Left ventricle myocardium superior (tissue), 1 donor: ENCODE measurements at regions not wholly inside any gene's neighbourhood (a gene's known extent, or its start where the extent isn't known, plus 50 kb on each side); places are given as distances from the start of the nearest gene placed in this dataset.
A peak's percentile ranks its signal among the peaks of the same experiment; 100 is the strongest.

Source experiments
- ATAC-seq: fragments of 200-7000 bp; cut with Tn5 transposase; one replicate; pipeline ENCODE4 v1.9.1; 2020; ENCODE audit warnings: mild to moderate bottlenecking, moderate library complexity
- DNase-seq: peaks from one replicate; pipeline ENCODE4 v3.0.0-alpha.2; 2020
- intact Hi-C: fragments of 100-400 bp; cut with micrococcal nuclease; formaldehyde crosslinking; loops from one replicate; pipeline ENCODE4 v1.11.0; 2022
- donor health status: DM: no; HTN: yes; CAD: no; lungs with severe emphysema.

DNA sequence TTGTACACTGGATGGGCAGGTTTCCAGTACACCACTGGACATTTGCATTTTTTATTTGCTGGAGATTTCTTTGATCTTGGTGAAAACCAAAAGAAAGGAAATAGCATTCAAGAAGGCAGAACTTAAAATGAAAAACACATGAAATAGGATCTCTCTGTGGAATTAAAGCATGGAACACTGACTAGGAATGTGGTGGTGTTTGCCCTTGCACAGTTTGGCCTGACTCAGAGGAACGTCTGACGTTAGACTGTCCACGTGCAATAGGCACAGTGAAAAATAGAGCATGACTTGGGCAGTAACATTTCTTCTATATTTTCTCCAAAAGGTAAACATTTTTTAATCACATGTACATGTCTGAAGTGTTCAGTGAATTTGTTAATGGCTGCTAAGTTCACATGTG, 474.1 kb upstream of the PRICKLE1 start:
- ATAC-seq (peak; percentile 51), DNase-seq (no peak)
- intact Hi-C loops: no loop called here

DNA sequence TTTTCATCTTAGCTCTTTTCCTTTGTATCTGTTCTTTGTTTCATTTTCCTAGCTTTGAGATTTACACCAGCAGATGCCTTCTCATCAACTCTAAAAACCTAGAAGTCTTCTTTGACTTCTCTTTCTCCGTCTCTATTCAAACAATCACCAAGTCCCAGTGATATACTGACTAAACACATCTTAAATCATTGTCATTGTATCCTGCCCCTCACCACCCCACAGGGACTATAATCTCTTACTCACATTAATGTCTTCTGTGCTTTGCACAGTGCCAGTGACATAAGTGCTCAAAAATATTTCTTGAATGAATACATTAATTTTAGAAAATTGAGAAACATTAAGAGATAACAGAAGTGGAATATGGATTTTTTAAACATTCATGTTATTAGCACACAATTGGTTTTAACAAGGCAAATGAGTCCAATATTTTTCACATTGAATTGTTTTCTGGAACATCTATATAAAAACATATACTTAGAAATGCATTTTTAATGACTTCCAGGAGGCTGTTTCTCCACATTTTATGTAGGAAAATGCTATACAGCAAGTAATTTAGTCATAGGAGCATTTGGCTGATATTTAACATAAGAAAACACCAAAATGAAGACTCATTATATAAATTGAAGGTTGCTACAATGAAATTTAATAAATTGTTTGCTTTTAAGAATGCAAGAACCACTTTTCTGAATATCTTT, 472.8 kb upstream of the PRICKLE1 start:
- no peak for DNase-seq
- intact Hi-C loops: no loop called here
- no peak for ATAC-seq

DNA sequence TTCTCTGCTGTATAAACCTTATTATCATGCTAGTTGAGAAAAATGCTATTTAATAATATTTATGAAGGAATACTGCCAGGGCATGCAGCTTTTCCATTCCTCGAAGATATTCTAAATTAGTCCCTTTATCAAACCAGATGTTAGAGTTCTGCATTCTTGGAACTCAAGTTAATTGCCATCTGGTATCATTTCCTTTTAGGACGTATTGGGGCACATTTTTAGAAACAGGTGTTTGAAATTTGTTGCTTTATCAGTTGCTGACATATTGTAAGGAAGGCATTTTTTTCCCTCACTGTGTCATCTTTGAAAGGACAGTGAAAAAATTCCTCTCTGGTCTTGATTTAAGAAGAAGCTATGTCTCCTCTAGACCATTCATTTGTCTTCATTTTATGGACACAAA, 471.2 kb upstream of the PRICKLE1 start:
- DNase-seq (no peak), ATAC-seq (no peak)
- intact Hi-C loops: no loop called here

DNA sequence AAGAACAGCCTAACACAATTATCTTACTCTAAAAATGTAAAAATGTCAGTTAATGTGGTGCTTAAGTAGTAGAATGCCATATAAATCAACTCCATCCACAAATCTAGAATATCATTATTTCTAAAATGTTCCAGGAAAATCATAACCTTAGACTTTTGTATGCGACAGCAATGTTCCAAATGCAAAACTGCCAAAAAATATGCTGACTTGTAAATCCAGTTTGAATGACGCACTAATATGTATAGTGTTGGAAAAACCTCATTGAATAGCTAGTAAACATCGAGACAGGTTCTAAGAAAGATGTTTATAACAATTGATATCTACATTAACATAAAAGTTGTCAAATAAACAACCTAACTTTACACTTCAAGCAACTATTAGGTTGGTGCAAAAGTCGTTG, 469.1 kb upstream of the PRICKLE1 start:
- no peak for DNase-seq
- intact Hi-C loops: no loop called here
- ATAC-seq: no peak

DNA sequence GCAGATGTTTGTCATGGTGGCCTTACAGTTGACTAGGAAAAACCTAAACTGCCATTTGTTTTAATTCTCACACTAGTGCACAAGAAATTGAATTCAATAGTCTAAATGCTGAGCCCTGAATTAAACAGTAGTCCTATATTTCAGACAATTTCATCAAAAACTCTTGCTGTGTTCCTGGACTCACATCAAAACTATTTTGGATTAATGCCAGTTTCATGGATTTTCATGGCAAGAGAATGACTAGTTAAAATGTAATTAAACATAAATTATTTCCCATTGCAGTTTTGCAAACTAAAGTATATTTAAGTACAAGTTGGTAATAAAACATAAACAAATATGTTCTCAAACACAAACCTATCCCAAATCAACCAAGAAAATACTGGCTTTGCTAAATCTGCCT, 468.0 kb upstream of the PRICKLE1 start:
- ATAC-seq (no peak), DNase-seq (no peak)
- intact Hi-C loops: no loop called here

DNA sequence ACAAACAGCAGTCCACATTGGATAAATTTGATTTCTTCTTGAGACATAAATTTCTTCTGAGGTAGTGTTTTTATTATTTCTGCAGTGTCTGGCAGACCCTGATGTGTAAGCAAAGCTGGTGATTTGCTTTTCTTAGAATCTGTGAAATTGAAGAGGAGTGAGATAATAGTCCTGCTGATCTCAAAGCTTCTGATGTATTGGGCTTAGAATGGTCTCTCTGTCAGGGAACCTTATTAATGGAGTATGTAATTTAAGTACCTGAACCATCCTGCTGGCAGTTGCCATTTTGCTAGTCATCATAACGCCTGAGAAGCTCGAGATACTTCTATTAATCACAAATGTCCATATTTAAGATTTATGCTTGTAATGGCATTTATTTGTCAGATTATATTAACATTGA, 464.5 kb upstream of the PRICKLE1 start:
- intact Hi-C loops: no loop called here
- no peak for ATAC-seq
- no peak for DNase-seq

DNA sequence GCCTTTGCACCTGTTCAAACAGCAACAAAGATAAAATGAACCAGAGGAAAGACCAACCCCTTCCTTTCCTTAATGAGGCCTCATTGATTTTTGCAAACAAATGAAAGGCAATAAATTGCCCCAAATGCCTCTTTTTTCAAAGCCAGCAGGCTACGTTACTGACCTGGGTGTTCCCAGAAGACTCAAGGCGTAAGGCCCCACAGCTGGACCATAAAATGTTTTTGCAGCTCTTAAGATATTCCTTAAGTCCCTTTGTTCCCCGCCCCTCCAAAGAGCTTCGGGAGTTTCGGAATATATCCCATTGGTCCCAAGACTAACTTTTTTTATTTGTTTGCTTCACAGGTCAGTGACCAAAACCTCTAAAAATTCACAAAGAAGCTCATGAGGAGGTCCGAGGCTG, 462.9 kb upstream of the PRICKLE1 start:
- intact Hi-C loops: no loop called here
- DNase-seq: no peak
- ATAC-seq: no peak

DNA sequence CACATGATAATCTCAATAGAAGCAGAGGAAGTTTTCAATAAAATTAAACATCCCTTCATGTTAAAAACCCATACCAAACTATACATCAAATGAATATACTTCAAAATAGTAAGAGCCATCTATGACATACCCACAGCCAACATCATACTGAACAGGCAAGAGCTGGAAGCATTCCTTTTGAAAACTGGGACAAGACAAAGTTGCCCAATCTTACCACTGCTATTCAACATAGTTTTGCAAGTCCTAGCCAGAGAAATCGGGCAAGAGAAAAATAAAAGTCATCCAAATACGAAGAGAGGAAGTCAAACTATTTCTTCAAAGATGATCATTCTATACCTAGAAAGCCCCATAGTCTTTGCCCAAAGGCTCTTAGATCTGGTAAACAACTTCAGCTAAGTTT, 454.7 kb upstream of the PRICKLE1 start:
- intact Hi-C loops: no loop called here
- ATAC-seq (no peak), DNase-seq (no peak)

DNA sequence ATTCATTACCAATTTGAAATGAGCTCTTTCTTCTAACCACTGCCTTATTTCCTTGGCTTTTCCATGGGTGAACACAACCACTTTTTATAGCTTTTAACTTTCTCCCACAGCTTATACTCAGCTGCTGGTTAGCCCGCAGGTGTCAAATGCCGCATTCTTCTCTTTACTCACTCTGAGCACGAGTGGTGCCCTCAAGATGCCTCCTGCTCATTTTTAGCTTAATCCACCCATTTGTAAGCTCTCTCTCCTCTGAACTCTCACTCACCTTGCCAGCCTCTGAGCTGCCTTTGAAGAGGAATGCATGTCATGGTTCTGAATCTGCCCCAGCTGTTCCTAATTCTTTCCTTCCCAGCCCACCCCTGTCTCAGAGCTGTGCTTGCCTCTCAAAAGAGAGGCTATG, 449.4 kb upstream of the PRICKLE1 start:
- intact Hi-C loops: no loop called here
- ATAC-seq: no peak

DNA sequence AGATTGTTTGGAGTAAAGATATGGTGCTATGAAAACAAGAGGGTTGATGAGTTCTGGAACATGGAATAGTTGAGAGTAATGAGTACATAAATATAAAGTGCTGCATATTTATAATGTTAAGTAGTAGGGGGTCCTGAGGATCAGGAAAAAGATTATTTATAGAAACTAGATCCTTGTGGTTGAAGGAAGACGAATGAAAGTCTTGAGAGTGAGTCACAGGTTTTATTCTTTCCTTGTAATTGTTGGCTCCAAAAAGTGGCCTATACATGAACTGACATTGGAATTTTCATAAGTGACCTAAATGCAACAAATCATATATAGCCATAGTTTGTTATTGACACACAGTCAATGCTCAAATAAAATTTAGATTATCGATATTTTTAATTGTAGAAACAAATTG, 440.4 kb upstream of the PRICKLE1 start:
- ATAC-seq (no peak), DNase-seq (no peak)
- intact Hi-C loops: no loop called here

More for the DNA sequence above, 449.4 kb upstream of the PRICKLE1 start:
- DNase-seq: no peak

DNA sequence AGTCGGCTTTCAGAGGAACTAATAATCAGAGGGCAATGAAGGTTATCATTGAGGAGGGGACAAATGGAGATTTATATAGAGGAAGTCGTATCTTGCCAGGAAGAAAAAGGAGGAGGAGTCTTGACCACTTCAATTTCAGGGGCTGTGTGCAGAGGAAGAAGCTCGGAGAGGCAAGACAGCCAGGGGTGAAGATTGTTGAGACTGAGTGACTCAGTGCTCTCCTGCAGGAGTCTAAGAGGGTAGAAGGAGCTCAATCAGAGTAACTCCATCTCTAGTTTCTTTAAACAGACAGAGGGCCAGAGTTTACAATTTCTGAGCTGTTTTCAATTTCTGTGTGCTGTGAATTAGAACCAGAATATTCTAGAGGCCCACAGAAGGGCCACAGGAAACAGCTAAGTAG, 439.3 kb upstream of the PRICKLE1 start:
- intact Hi-C loops: no loop called here
- ATAC-seq (no peak), DNase-seq (no peak)

DNA sequence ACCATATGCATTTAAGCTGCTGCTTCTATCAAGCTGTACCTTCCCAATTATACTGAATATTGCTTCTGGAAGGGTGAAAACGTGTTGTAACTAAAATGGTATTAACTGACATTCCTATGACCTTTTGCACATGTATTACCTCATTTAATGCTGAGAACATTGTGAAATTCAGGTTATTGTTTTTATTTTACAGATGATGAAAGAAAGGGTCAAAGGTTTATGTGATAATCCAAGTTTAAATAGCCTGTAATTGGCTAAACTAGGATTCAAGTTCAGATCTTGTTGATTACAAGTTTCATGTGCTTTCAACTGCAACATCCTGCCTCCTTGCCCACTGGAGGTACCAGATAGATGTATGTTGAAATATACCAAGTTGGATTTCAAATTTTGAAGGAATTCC, 433.3 kb upstream of the PRICKLE1 start:
- ATAC-seq: no peak
- intact Hi-C loops: no loop called here
- no peak for DNase-seq

DNA sequence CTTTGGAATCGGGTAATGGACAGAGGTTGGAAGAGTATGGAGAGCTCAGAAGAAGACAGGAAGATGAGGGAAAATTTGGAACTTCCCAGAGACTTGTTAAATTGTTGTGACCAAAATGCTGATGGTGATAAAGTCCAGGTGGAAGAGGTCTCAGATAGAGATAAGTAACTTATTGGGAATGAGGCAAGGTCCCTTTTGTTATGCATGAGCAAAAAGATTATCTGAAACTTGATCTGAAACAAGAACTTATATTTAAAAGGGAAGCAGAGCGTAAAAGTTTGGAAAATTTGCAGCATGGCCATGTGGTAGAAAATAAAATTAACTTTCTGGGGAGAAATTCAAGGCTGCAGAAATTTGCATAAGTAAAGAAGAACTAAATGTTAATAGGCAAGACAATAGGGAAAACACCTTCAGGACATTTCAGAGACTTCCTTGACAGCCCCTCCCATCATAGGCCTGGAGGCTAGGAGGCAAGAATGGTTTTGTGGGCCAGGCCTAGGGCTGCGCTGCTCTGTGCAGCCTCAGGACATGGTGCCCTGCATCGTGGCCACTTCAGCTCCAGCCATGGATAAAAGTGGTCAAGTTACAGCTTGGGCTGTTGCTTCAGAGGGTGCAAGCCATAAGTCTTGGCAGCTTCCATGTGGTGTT, 425.7 kb upstream of the PRICKLE1 start:
- DNase-seq: no peak
- no peak for ATAC-seq
- intact Hi-C loops: no loop called here

DNA sequence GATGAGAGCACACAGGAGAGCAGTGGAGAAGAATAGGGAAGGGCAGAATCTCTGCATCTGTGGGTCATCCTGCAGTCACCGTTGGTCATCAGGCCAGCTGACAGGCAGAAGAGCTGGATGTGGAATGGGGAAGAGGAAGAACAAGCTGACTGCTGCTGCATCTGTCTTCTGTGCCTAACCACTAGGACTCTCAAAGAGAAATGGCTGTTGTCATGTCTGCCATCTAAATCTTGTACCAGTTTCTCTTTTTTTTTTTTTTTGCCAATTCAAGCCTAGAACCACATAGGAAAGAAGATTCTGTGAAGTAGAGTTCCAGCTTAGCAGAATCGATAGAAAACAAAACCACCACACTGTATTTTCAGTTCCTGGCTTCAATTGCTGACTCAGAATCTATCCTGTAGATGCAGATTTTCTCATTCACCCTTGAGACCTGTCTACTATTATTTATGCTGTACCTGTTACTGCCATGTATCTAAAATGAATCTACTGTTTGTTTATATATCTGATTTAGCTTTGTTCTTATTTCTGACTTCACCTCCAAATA, 421.9 kb upstream of the PRICKLE1 start:
- ATAC-seq (no peak), DNase-seq (no peak)
- intact Hi-C loops: no loop called here

DNA sequence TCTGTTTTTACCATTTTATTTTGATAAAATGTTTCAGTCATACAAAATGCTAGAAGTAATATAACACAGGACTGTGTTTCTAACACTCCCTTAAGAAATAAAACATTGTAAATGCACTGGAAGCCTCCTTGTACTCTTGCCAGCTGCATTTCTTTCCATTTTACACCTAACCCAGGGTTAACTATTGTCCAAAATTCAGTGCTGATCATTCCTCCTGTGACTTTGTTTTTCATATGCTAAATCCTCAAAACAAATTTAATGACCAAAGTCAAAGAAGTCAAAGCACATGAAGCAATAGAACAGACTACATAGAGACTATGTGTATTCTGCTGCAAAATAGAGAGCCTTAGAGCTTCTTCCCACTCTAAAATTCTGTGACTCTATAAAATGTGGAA, 420.3 kb upstream of the PRICKLE1 start:
- no peak for ATAC-seq
- DNase-seq: no peak
- intact Hi-C loops: no loop called here

DNA sequence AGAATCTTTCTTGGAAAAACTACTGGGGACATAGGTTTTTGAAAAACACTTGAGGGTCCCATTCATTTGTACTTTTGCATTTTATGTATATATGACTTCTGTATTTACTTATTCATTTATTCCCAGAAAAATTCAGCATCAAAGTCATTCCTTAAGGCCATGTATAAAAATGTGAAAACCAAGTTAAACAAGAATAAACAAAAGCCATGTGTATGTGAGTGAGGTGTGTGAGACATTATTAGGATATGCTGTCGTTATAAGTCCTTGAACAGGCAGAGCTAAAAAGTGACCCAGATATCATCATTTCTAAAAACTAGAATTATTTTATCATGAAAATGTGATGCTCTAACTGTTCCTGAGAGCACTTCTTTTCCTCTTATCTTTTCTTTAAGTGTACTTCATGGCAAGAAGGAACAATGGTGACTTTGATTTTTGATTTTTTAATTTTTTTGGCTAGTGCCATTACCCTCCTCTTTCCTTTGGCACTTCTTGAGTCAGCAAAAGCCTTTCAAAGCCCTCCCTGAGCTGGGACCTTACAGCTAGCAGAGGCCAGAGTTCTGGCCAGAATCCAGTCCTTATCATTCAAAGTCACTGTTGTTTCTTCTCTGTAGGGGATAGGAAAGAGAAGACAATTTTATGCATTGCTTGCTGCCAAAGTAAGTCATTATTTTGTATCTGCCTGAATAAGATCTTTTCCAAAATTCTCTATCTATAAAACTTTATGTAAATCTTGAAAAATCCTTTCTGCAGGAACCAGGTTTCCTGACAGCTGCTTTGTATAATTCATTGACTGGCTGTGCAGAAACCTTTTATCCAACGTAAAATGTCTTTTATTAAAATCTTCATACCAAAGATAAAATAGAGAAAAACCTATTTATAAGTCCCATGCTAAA, 419.7 kb upstream of the PRICKLE1 start:
- intact Hi-C loops: no loop called here
- no peak for DNase-seq
- peak; percentile 61 for ATAC-seq

DNA sequence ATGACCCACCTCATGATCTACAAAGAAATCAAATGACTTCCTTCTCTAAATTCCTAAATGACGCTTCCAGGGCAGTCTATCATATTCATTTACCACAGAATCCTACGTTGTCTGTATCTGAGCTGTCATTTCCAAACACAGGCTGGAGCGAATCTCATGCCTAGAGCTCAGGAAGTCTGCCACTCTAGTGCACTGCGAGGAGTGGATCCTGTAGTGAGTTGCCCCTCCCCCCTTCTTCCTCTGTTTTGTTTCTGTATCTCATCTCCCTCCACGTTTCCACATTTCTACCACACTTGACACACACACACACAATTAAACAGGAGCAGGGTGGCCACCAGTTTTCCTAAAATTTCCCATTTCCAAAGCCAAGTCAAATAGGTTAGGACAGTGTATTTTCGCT, 415.4 kb upstream of the PRICKLE1 start:
- intact Hi-C loops: no loop called here
- no peak for ATAC-seq
- no peak for DNase-seq

DNA sequence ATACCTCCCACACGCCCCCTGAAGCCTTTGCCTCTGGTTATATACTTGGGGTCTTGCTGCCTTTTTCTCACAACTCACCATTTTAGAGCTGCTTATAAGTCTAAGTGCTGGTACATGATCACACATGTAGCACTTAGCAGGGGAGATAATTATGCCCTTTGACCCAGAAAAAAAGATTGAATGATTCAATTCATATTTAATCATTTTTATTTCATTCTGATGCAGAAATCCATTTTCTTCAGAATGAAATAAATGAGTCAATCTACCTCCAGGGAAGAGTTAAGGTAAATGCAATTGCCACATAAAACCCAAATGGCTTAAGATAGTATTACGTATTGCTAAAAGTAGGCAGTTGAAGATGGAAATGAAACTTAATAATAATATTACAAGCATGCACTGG, 414.6 kb upstream of the PRICKLE1 start:
- no peak for DNase-seq
- intact Hi-C loops: no loop called here
- ATAC-seq: no peak

DNA sequence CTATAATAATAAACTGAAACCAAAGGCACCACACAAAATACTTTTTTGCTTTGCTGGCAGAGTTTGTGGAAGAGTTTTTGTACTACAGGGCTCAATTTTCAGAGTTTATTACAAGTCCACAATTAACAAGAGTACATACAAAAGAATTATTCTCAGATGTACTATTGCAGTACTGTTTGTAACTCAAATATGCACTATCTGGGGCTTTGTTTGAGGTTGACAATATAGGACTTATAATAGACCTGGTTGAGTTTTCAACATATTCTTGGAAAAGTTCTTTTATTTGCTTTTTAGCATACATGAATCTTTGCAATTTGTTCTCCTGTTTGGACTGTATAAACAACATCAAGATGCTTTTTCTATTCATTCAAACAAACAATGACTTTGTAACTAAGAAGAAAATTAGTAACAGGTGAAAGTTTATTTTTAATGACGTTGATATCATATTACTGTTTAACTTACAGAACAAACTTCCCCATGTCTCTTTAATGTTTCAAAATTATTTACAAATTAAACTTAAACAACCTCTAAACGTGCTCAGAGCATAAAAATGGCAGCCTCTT, 407.4 kb upstream of the PRICKLE1 start:
- DNase-seq: no peak
- ATAC-seq: no peak
- intact Hi-C loops: no loop called here

DNA sequence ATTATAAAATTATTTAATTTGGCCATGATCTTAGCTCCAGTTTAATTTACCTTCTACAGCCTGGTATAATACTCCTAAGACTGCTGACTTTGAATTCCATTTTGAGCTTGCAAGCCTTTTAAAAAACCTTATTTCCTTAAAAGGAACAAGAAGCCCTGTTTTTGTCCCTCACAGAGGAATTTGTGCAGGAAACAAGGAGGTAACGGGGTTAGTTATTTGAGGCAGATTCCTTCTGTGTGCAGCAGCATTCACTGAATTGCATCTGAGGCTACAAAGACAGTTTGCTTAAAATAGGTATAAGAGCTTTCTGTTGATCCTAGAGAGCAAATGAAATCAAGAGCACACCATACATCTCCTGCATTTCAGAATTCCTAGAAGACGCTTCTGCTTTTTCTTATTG, 403.3 kb upstream of the PRICKLE1 start:
- no peak for ATAC-seq
- DNase-seq: no peak
- intact Hi-C loops: no loop called here
